Endothelial cell of hepatic sinusoid (primary cell): ENCODE measurements at regions not wholly inside any gene's neighbourhood (a gene's known extent, or its start where the extent isn't known, plus 50 kb on each side); places are given as distances from the start of the nearest gene placed in this dataset.
"Not testable (repeated sequence)": the region's sequence is repeated elsewhere in the genome, so short reads cannot be mapped to it uniquely, and the experiment has no call there.

Source experiments
- in situ Hi-C: cut with HindIII; loops from 2 replicates; pipeline ENCODE4 v1.10.0; 2017; ENCODE audit warnings: low sequenced_read_pairs

DNA sequence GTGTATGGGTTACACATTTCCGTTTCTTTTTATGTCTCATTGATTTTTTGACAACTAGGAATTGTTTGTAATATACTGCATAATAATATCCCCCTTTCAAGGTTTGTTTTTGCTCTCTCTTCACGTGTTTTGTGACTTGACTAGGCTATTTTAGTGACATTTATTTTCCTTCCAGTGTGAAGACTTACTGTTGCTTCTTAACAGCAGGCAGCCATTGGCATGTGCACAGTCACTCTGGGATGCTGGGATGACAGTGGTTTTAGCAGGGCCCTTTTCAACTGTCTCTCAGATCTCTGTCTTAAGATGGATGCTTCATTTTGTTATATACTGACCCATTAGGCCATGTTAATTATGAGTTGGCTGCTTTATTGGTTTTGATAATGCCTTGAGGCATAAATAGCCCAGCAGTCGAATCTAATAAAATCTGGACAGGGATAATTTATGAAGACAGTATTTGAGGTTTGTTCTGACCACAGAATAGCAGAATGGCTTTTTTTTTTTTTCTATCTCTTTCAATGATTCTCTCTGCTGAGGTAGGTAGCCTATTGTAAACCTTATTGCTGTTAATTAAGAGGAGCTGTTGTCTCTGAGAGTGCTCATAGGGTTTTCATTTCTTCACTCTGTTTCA is 536.0 kb downstream of the GABRG2 start:
- in situ Hi-C loops: no loop called here

- in situ Hi-C loops: no loop called here
Measured at GRCh38 chr5:162607879-162608278, 540.3 kb downstream of the GABRG2 start.

DNA sequence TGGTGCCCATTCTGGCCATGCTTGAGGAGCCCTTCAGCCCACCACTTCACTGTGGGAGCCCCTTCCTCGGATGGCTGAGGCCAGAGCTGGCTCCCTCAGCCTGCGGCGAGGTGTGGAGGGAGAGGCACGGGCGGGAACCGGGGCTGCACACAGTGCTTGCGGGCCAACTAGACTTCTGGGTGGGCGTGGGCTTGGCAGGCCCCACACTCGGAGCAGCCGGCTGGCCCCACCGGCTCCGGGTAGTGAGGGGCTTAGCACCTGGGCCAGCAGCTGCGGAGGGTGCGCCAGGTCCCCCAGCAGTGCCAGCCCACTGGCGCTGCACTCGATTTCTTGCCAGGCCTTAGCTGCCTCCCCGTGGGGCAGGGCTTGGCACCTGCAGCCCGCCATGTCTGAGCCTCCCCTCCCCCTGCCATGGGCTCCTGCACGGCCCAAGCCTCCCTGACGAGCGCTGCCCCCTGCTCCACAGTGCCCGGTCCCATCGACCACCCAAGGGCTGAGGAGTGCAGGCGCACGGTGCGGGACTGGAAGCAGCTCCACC is 554.2 kb downstream of the GABRG2 start:
- in situ Hi-C loops: not testable (repeated sequence)

- in situ Hi-C loops: no loop called here
Measured at GRCh38 chr5:162624110-162624509, 556.5 kb downstream of the GABRG2 start.

DNA sequence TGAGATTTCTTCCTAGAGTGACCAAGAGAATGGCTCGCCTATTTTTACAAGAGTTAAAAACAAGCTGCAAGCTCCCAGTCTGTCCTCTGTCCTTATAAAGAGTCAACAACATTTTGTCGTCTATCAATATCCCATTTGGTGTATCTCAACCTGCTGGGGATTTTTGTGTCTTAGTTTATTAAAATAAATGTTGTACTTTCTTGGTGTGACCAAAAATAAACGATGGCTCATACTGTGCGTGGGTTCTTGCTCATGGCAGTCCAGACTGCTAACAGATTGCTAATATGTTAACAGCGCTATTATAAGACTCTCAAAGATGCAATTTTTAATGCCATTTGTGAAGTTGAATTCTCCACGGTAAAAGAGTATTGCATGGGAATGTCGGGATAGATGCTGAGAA is 569.9 kb downstream of the GABRG2 start:
- in situ Hi-C loops: no loop called here

- in situ Hi-C loops: no loop called here
Measured at GRCh38 chr5:162638849-162639248, 571.3 kb downstream of the GABRG2 start.

DNA sequence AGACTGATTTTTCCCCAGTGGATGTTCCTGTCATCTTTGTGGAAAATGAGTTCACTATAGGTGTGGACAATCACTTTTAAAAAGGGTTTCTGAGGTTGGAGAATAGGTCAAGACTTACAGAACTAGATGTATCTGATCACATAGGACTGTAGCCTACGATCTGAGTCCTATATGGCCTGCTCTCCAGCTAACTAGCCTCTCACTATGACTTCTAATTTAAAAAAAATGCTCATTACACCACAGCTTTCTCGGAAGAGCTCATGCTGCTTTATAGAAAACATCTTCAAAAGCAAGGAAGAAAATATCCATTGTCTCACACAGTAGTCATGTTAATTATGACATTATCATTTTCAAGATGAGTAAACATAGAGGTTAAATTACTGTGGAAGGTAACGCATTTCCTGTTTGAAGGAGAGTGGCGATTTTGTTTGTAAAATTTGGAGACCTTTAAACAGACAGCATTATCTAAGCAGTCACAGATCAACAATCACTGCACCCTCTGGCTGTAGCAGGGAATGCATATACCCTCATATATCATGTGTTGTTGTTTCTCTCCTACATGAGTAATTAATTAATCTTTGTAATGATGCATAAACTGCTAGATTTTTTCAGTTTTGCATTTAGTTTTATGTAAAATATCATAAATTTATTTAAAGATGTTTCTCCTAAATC is 573.7 kb downstream of the GABRG2 start:
- in situ Hi-C loops: no loop called here

GRCh38 chr5:162654661-162655405 is 587.3 kb downstream of the GABRG2 start:
- in situ Hi-C loops: no loop called here

- in situ Hi-C loops: no loop called here
Measured at GRCh38 chr5:162657076-162657475, 589.5 kb downstream of the GABRG2 start.

DNA sequence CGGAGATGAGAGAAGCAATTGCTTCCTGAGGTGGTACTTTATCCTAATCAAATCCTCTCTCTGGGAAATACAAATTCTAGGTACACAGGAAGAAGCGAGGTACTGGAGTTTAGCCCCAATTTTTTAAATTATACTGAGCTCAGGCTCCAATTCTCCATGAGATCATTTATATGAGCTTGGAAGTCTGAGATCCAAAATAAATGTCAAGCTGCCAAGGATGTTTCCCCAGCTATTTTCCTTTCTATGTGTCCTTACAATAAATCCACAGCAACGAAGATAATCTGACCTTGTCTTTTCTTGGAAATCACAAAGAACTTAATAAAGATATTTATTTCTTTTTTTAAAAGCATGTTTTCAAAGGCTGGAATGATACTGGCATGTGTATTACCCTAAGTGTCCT is 597.3 kb downstream of the GABRG2 start:
- in situ Hi-C loops: no loop called here

GRCh38 chr5:162668926-162669325 is 601.4 kb downstream of the GABRG2 start:
- in situ Hi-C loops: no loop called here

DNA sequence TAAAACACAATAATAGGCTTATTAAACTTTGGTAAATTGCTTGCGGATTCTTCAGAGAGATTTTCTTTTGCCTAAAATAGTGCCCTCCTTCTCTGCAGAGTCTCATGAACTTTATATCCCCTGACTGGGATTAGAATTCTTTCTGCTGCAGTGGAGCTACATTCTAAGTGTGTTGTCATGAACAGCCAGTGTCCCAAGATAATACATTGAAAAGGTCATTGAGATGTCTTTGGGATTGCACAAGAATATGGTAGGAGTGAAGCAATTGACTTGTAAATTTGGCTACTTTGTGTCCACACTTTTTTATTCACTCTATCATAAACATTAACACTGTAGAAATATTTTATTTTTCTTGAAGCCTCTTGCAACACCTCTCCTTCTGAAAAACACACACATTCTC is 604.5 kb downstream of the GABRG2 start:
- in situ Hi-C loops: no loop called here

- in situ Hi-C loops: no loop called here
Measured at GRCh38 chr5:162683284-162683683, 615.7 kb downstream of the GABRG2 start.

DNA sequence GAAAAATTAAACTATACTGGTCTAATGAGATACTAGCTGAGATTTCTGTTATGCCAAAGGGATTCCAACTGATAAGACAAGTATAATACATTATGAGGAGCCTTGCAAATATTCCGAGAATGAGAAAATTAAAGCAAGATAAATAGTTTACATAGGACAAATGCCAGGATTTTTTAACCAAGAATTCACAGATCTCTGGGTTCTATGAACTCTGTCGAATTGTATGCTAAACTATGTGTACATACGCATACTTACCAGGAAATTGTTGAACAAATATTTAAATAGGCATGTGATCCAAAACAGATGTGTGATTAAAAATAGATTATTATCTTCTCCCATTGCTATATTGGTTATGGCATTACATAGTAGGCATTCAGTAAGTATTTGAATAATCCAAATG is 616.6 kb downstream of the GABRG2 start:
- in situ Hi-C loops: no loop called here

DNA sequence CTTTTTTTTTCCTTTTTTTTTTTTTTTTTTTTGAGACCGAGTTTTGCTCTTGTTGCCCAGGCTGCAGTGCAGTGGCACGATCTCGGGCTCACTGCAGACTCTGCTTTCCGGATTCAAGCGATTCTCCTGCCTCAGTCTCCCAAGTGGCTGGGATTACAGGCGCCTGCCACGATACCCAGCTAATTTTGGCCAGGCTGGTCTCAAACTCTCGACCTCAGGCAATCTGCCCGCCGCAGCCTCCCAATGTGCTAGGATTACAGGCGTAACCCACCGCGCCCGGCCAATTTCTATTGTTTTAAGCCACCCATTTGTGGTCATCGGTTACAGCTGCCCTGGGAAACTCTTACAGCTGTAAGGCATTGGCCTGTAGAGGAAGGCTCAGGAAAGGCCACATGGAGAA is 617.7 kb downstream of the GABRG2 start:
- in situ Hi-C loops: no loop called here

DNA sequence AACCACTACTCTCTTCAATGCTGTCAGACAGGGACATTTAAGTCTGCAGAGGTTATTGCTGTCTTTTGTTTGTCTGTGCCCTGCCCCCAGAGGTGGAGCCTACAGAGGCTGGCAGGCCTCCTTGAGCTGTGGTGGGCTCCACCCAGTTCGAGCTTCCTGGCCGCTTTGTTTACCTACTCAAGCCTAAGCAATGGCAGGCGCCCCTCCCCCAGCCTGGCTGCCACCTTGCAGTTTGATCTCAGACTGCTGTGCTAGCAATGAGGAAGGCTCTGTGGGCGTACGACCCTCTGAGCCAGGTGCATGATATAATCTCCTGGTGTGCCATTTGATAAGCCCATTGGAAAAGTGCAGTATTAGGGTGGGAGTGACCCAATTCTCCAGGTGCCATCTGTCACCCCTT is 628.7 kb downstream of the GABRG2 start:
- in situ Hi-C loops: not testable (repeated sequence)

DNA sequence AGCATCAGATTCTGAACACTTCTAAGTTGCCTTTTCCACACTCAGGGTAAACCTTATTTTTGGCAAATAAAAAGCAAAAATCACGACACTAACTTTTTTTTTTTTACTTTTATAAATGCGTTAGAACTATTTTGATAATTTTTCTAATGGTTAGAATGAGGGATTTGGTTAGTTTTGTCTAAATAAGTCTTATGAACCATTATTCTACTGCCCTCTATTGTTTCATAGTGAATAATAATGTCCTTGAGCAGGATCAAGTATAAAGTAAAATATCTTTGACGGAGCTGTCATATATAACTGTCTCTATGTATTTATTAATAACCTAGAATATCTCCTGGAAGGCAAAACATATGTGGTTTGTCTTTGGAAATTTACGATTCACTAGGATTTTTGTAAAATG is 631.8 kb downstream of the GABRG2 start:
- in situ Hi-C loops: no loop called here

DNA sequence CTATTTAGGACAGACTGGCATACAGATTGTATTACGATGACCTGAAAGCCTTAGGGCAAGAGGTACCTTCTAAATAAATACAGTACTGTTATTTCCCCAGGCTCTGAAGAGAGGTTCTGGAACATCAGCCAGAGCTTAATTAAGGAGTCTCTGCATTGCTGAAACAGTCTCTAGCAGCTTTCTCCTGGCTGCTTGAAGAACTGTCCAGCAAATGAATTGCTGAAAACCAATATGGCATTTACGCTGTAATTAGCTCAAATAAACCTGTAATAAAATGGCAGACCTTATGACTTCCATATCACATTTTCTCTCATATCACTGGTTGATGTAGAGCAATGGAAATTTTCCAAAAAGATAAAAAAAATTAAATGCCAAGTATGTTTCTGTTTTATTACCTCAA is 636.3 kb downstream of the GABRG2 start:
- in situ Hi-C loops: no loop called here

DNA sequence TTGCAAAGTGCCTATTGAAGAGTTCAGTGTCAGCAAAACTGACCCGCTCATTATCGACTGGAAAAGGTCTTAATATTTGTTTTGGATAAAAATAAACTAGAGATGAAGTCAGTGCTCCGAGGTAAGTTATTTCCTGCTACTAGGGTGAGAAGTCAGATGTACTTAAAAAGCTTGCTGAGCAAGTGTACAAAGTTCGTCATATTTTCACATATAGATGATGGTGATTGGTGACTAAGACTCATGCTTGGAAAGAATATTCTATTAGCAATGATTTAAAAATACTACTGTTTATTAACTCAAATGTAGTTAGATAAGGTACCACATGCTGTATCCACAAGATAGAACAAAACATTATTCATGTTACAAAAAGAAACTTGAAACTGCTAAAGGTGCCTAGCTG is 643.7 kb downstream of the GABRG2 start:
- in situ Hi-C loops: no loop called here

DNA sequence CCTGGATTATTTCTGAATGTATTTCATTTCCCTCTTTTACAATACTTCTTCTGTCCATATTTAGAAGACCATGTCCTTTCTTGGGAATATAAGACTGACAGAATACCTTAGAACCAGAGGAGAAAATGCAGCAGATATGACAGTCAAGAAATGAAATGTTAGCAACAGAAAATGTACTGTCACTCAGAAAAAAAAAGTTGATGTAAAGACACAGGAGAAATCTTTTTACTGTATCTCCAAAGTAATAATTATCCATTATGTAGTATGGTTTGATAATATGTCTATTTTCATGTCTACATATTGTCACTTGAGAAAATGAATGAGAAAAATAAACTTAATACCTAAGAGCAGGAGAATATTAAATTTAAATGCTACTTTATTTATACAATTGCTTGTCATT is 652.1 kb downstream of the GABRG2 start:
- in situ Hi-C loops: no loop called here

DNA sequence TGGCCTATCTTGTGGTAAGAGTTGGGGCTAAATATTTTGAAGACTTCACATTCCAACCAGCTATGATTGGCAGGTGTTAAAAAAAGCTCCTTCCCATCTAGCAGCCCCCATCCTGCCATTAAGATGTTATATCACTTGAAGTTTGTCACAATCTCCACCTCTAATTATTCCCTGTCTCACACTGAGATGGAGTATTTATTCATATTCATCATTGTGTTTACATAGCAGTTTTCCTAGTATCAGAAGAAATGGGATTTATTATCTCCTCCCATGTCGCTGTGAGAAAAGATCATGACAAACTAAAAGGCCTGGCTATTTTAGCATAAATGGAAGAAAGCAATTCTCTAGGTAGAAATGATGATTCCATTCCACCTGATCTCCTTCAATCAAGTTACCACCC is 653.6 kb downstream of the GABRG2 start:
- in situ Hi-C loops: no loop called here

GRCh38 chr5:162752612-162753011 is 684.8 kb upstream of the CCNG1 start:
- in situ Hi-C loops: no loop called here
